GM21526 (cell line): ENCODE measurements at regions not wholly inside any gene's neighbourhood (a gene's known extent, or its start where the extent isn't known, plus 50 kb on each side); places are given as distances from the start of the nearest gene placed in this dataset.

Experiments
- ATAC-seq: cut with Tn5 transposase; IDR thresholded peaks from one replicate; pipeline ENCODE4 v1.9.1; 2021; ENCODE audit warnings: moderate library complexity; ENCODE audit not compliant: unreplicated experiment, low FRiP score

- no peak for ATAC-seq
These were observed 239.4 kb upstream of the CTSO start for GRCh38 chr4:156193106-156193505.

- ATAC-seq = no peak
These were observed 238.4 kb upstream of the CTSO start for GRCh38 chr4:156192033-156192432.

GRCh38 chr4:156191044-156191781 is 237.5 kb upstream of the CTSO start:
- ATAC-seq = no peak

DNA sequence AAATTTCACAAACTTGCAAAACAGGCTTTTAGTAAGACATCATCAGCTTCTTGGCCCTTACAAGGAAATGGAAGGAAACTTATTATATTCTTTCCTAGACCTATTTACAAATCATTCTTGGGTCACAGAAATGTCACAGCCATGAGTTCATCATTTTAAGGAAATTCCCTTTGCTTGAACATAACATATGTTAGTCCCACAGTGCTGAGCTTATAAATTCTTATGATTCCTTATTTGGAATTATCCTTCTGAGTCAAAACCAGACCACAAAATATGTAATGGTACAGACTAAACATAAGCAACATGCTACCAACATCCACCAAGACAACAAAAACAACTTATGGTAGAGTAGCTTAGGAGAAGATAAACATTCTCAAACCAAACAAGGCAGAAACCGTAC is 236.9 kb upstream of the CTSO start:
- ATAC-seq = no peak

GRCh38 chr4:156188596-156188995 is 234.9 kb upstream of the CTSO start:
- ATAC-seq = no peak

DNA sequence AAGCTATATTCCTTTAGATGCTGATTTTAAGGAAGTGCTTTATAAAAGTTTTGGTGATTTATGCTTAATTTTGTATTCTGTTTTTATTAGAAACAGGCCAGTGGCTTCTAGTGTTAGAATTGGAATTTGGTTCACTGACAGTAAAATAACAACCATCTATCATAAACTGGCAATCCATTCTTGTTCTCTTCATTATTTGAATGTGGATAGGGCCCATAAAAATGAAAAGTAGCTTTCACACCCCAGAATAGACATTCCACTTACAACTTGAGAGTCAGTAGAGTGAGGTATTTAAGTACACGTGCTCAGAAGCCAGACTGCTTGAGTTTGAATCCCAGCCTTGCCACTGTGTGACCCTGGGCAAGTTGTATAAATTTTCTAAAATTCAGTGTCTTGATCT is 232.4 kb upstream of the CTSO start:
- ATAC-seq = no peak

DNA sequence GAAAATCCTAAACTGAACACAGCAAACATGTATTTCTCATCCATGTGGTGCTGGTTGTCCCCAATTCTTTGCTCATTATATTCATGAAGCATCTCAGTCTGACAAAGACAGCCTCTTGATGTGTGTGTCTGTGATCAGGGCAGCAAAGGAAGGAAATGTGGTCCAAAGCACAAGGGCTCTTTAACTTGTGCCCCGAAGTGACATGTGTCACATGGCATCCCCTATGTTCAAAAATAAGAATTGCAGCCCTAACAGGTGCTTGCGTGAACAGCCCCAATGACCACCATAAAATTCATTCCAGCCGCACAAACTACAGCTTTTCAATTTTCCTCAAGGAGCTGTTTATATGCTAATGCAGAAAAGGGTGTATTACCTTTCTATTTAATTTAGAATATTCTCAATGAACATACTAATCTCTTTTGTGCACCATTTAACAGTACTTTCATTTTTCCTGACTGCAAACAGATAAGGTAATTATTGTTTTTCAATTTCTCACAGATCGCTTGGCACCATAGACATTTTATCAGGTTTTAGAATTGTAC is 231.9 kb upstream of the CTSO start:
- ATAC-seq = no peak

- ATAC-seq = no peak
These were observed 228.6 kb upstream of the CTSO start for GRCh38 chr4:156182269-156182668.

GRCh38 chr4:156177941-156178340 is 224.3 kb upstream of the CTSO start:
- no peak for ATAC-seq

DNA sequence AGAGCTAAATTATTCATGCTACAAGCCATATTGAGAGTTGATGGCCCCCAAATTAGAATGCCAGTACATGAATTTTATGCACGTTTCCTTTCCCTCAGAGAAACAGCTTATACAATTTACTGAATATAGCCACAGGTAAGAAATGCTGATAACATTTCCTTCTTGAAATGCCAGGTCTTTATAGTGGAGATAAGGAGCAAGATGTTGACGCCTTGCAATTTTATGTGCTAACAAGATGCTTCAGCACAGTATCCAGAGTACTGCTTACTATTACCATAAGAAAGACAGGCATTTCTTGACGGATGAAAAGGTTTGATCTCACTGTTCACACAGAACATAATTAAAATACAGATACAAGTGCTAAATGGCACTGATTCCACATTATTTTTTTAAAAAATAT is 223.2 kb upstream of the CTSO start:
- ATAC-seq = no peak

GRCh38 chr4:156173937-156174336 is 220.3 kb upstream of the CTSO start:
- no peak for ATAC-seq

- ATAC-seq = no peak
These were observed 219.8 kb upstream of the CTSO start for GRCh38 chr4:156173486-156173885.

GRCh38 chr4:156169861-156170260 is 216.2 kb upstream of the CTSO start:
- no peak for ATAC-seq

- ATAC-seq = no peak
These were observed 215.3 kb upstream of the CTSO start for GRCh38 chr4:156169011-156169410.

DNA sequence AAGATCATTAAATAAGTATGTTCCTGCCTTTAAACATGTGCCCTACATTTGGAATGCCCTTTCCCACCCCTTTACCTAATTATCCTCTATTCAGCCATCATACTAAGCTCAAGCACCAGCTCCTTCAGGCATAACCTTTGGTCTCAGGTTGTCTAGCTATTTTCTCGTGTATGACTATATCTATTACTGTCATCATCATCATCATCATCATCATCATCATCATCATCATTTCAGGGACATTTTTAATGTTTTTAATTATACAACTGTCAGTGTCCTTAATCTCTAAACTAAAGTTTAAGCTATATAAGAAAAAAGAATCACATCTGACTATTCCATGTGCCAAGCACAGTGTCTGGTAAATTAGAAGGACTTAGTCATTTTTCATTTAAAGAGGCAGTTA is 214.6 kb upstream of the CTSO start:
- no peak for ATAC-seq

DNA sequence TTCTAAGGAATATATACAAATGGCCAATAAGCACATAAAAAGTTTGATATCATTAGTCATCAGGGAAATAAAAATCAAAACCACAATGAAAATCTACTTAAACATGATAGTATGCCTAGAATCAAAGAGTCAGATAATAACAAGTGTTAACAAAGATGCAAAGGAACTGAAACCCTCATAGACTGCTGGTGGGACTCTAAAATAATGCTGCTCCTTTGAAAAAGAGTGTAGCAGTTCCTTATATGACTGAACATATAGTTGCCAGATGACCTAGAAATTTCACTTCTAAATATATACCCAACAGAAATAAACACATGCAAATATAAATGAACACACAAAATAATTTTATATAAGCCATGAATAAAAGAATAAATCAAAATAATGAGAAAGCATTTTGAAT is 205.1 kb upstream of the CTSO start:
- peak; percentile 96 for ATAC-seq

GRCh38 chr4:156154978-156155377 is 201.3 kb upstream of the CTSO start:
- no peak for ATAC-seq

DNA sequence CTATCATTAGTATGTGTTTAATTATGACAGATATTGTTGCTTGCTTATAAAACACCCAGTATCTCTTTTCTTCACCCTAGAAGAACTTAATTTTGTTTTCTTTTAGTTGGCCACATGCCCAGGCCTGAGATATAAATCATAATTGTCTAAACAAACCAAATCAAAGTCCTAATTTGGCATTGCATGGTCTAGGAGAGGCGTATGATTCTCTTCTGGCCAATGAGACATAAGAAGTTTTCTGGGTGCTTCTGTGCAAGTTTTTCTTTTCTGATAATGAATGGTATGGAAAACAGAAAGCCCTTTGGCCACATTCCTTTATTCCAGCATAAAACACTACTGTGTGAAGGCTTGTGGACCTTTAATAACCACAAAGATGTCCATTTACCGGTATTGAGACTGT is 192.9 kb upstream of the CTSO start:
- ATAC-seq = no peak

DNA sequence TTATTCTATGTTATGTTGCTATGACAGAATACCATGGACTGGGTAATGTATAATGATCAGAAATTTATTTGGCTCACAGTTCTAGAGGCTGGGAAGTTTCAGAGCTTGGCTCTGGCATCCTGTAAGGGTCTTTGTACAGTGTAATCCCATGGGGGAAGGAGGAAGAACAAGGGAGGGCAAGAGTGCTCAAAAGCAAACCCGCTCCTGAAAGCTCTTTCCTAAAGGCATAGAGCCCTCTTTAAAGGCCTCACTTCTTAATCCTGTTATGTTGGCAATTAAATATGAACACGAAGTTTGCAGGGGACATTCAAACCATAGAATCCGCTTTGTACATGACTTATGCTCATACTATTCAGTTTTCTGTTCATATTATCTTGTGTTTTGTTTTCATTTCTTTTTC is 191.3 kb upstream of the CTSO start:
- ATAC-seq = no peak

- ATAC-seq = no peak
These were observed 185.2 kb upstream of the CTSO start for GRCh38 chr4:156138781-156139280.

GRCh38 chr4:156137679-156138473 is 184.2 kb upstream of the CTSO start:
- no peak for ATAC-seq

DNA sequence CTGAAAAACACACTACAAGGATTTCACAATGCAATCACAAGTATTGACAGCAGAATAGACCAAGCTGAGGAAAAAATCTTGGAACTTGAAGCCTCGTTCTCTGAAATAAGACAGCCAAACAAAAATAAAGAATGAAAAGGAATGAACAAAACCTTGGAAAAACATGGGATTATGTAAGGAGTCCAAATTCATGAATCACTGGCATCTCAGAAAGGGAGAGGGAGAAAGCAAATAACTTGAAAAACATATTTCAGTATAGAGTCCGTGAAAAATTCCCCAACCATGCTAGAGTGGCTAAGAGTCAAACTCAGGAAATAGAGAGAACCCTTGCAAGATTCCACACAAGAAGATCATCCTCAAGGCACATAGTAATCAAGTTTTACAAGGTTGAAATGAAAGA is 178.5 kb upstream of the CTSO start:
- no peak for ATAC-seq
